Epithelial cell of esophagus (primary cell): ENCODE measurements at regions not wholly inside any gene's neighbourhood (a gene's known extent, or its start where the extent isn't known, plus 50 kb on each side); places are given as distances from the start of the nearest gene placed in this dataset.

Source experiments
- DNase-seq: peaks from one replicate; pipeline ENCODE4 v3.0.0; 2010; ENCODE audit warnings: low read depth
- H3K4me3 ChIP-seq: 2 replicates; pipeline ENCODE4 v1.5.1; 2011; ENCODE audit warnings: mild to moderate bottlenecking, low read length, control low read depth
- CTCF ChIP-seq: IDR thresholded peaks from 2 replicates; pipeline ENCODE4 v1.5.1; 2011; ENCODE audit warnings: low read depth, mild to moderate bottlenecking, low read length, control low read depth, inconsistent platforms; ENCODE audit not compliant: insufficient read depth; ENCODE audit errors: missing control alignments

- H3K4me3 ChIP-seq, result no peak overlapping the region
- TF ChIP-seq CTCF, result no peak
- DNase-seq, result no peak
Observed at GRCh38 chr20:48325656-48326433, 502.0 kb downstream of the PREX1 start.

- H3K4me3 ChIP-seq, result no peak overlapping the region
- no peak for TF ChIP-seq CTCF
- DNase-seq, result no peak
Observed at GRCh38 chr20:48324744-48325143, 503.1 kb downstream of the PREX1 start.

GRCh38 chr20:48321271-48321670 is 506.5 kb downstream of the PREX1 start:
- TF ChIP-seq CTCF, result no peak
- H3K4me3 ChIP-seq, result no peak overlapping the region
- DNase-seq, result no peak

GRCh38 chr20:48319943-48320584 is 507.7 kb downstream of the PREX1 start:
- TF ChIP-seq CTCF, result no peak
- no peak overlapping the region for H3K4me3 ChIP-seq
- DNase-seq, result no peak

GRCh38 chr20:48317578-48317977 is 510.2 kb downstream of the PREX1 start:
- no peak for TF ChIP-seq CTCF
- no peak for DNase-seq
- H3K4me3 ChIP-seq, result no peak overlapping the region

- no peak overlapping the region for H3K4me3 ChIP-seq
- TF ChIP-seq CTCF, result no peak
- no peak for DNase-seq
Observed at GRCh38 chr20:48314925-48315592, 512.7 kb downstream of the PREX1 start.
